HCT116 (cell line): ENCODE measurements at regions not wholly inside any gene's neighbourhood (a gene's known extent, or its start where the extent isn't known, plus 50 kb on each side); places are given as distances from the start of the nearest gene placed in this dataset.

Source experiments
- ATAC-seq: fragments of 200-7000 bp; cut with Tn5 transposase; 2 replicates; pipeline ENCODE4 v1.9.1; 2020; ENCODE audit warnings: mild to moderate bottlenecking, moderate library complexity
- BruUV-seq: library from RNA; stranded (reverse); fragments of 400-500 nt; replicated peaks from 2 replicates; lab custom pipeline; 2021; lab: Mats Ljungman, UMichigan
- CTCF ChIA-PET: fragments of 300-600 bp; sonication (Branson Sonifier 250); formaldehyde crosslinking; loops from one replicate; lab custom pipeline; 2021; ENCODE audit warnings: antibody characterized with exemption; lab: Charles Lee
- POLR2A ChIA-PET: fragments of 300-600, 350-600 bp; sonication (Branson Sonifier 250); formaldehyde crosslinking; loops from one replicate; lab custom pipeline; 2021; ENCODE audit warnings: antibody characterized with exemption; lab: Charles Lee
- RAD21 ChIA-PET, 2 experiments: fragments of 300-600 bp; sonication (Branson Sonifier 250); formaldehyde crosslinking; loops; one replicate each; lab custom pipeline; 2023; ENCODE audit warnings: low total read pairs in 2 of 2; ENCODE audit not compliant: uncharacterized antibody in 2 of 2, unreplicated experiment in 2 of 2, low non-redundant PET in 1 of 2; lab: Charles Lee
- DNase-seq: peaks from one replicate; pipeline ENCODE4 v3.0.0-alpha.2; 2010; ENCODE audit warnings: low read depth, low spot score
- H2AFZ ChIP-seq: fragments of 200-600 bp; shearing (Covaris generic), sonication (generic); 2 replicates; pipeline ENCODE4 v1.6.1; 2017; ENCODE audit warnings: low read depth, mixed run types, mixed read lengths, antibody characterized with exemption, low read length; ENCODE audit not compliant: poor library complexity, severe bottlenecking
- H3K27ac ChIP-seq: 2 replicates; pipeline ENCODE4 v1.5.1; 2012; ENCODE audit warnings: low read depth, low read length
- H3K27me3 ChIP-seq: fragments of 200-600 bp; sonication (generic); 2 replicates; pipeline ENCODE4 v1.6.1; 2016; ENCODE audit warnings: mixed run types, low read length, mixed read lengths; ENCODE audit not compliant: insufficient read depth
- H3K36me3 ChIP-seq, 2 experiments: fragments of 200-500 bp in 1 of 2; fragments of 200-600 bp in 1 of 2; sonication (Bioruptor generic) in 1 of 2; sonication (generic) in 1 of 2; 2 replicates each; pipeline versions ENCODE4 v1.5.1 to v1.6.1; 2014 to 2016; ENCODE audit warnings: low read length in 2 of 2, inconsistent platforms in 1 of 2, mixed read lengths in 1 of 2, mixed run types in 1 of 2; ENCODE audit not compliant: insufficient read depth in 2 of 2, control insufficient read depth in 1 of 2
- H3K4me1 ChIP-seq, 2 experiments: fragments of 200-600 bp in 1 of 2; sonication (generic) in 1 of 2; 2 replicates each; pipeline versions ENCODE4 v1.5.1 to v1.6.1; 2012 to 2017; ENCODE audit warnings: low read length in 2 of 2, inconsistent platforms in 1 of 2, mild to moderate bottlenecking in 1 of 2, mixed read lengths in 1 of 2, mixed run types in 1 of 2, moderate library complexity in 1 of 2; ENCODE audit not compliant: insufficient read depth in 2 of 2, control insufficient read depth in 1 of 2
- H3K4me2 ChIP-seq: fragments of 200-600 bp; sonication (generic); 2 replicates; pipeline ENCODE4 v1.6.1; 2017; ENCODE audit warnings: mixed run types, low read length, mixed read lengths
- H3K4me3 ChIP-seq, 2 experiments: fragments of 200-600 bp in 1 of 2; sonication (generic) in 1 of 2; replicated peaks in 1 of 2; 2 replicates each; pipeline ENCODE4 v1.5.1; 2011 to 2016; ENCODE audit warnings: low read length in 2 of 2, control low read depth in 1 of 2, low read depth in 1 of 2, mild to moderate bottlenecking in 1 of 2, mixed read lengths in 1 of 2, mixed run types in 1 of 2
- H3K79me2 ChIP-seq: fragments of 200-600 bp; sonication (generic); 2 replicates; pipeline ENCODE4 v1.6.1; 2017; ENCODE audit warnings: mild to moderate bottlenecking, mixed run types, low read length, moderate library complexity, mixed read lengths; ENCODE audit not compliant: insufficient read depth
- H3K9ac ChIP-seq: fragments of 200-600 bp; sonication (generic); 2 replicates; pipeline ENCODE4 v1.6.1; 2016; ENCODE audit warnings: low read length, mixed read lengths
- H3K9me2 ChIP-seq: fragments of 200-600 bp; sonication (generic), shearing (Covaris generic); 2 replicates; pipeline ENCODE4 v1.6.1; 2017; ENCODE audit warnings: mixed run types, mild to moderate bottlenecking, moderate library complexity; ENCODE audit not compliant: insufficient read depth
- H3K9me3 ChIP-seq, 2 experiments: fragments of 200-500 bp in 1 of 2; fragments of 200-600 bp in 1 of 2; sonication (Bioruptor generic) in 1 of 2; sonication (generic) in 1 of 2; 2 replicates each; pipeline ENCODE4 v1.6.1; 2014 to 2017; ENCODE audit warnings: low read length in 2 of 2, mixed read lengths in 2 of 2, inconsistent platforms in 1 of 2, low read depth in 1 of 2, mild to moderate bottlenecking in 1 of 2, mixed run types in 1 of 2, moderate library complexity in 1 of 2; ENCODE audit not compliant: control insufficient read depth in 1 of 2, insufficient read depth in 1 of 2
- H4K20me1 ChIP-seq: fragments of 200-600 bp; sonication (generic), shearing (Covaris generic); 2 replicates; pipeline ENCODE4 v1.6.1; 2017; ENCODE audit warnings: mixed run types, mild to moderate bottlenecking, moderate library complexity; ENCODE audit not compliant: insufficient read depth
- CBX3 ChIP-seq: IDR thresholded peaks from 2 replicates; pipeline ENCODE4 v1.6.1; 2012; ENCODE audit warnings: low read depth
- CEBPB ChIP-seq: IDR thresholded peaks from 2 replicates; pipeline ENCODE4 v1.6.1; 2012; ENCODE audit warnings: low read depth
- EGR1 ChIP-seq: IDR thresholded peaks from 2 replicates; pipeline ENCODE4 v1.6.1; 2012; ENCODE audit warnings: low read depth
- EZH2 ChIP-seq: fragments of 200-600 bp; sonication (generic); IDR thresholded peaks from 2 replicates; pipeline ENCODE4 v1.6.1; 2017; ENCODE audit warnings: antibody characterized with exemption, mixed run types
- FOSL1 ChIP-seq: IDR thresholded peaks from 2 replicates; pipeline ENCODE4 v1.6.1; 2012; ENCODE audit warnings: low read depth
- RAD21 ChIP-seq: IDR thresholded peaks from 2 replicates; pipeline ENCODE4 v1.6.1; 2012; ENCODE audit warnings: low read depth, mild to moderate bottlenecking
- REST ChIP-seq: IDR thresholded peaks from 2 replicates; pipeline ENCODE4 v1.6.1; 2012; ENCODE audit warnings: low read depth
- SP1 ChIP-seq: IDR thresholded peaks from 2 replicates; pipeline ENCODE4 v1.6.1; 2012; ENCODE audit warnings: low read depth
- SRF ChIP-seq: IDR thresholded peaks from 2 replicates; pipeline ENCODE4 v1.6.1; 2012; ENCODE audit warnings: low read depth
- ZFX ChIP-seq: fragments of 450-650 bp; IDR thresholded peaks from 2 replicates; pipeline ENCODE4 v1.6.1; 2017
- ZNF274 ChIP-seq: fragments of 200-500 bp; sonication (Bioruptor generic); IDR thresholded peaks from 2 replicates; pipeline ENCODE4 v1.6.1; 2014; ENCODE audit warnings: mild to moderate bottlenecking, low read depth, low read length, inconsistent platforms
- intact Hi-C: fragments of 100-400 bp; cut with micrococcal nuclease; formaldehyde crosslinking; loops from 2 replicates; pipeline ENCODE4 v1.10.0; 2022
- TF ChIP-seq, protein P1 (sequence below): IDR thresholded peaks from 2 replicates; pipeline ENCODE4 v1.6.1; 2011; ENCODE audit warnings: mild to moderate bottlenecking, low read length, moderate library complexity; ENCODE audit not compliant: insufficient replicate concordance; ENCODE audit errors: extremely low read depth
- TF ChIP-seq, protein P2 (sequence below), 3 experiments: fragments of 200-600 bp in 1 of 3; sonication (generic) in 1 of 3; IDR thresholded peaks in 2 of 3; conservative IDR thresholded peaks in 1 of 3; 2 replicates each; pipeline ENCODE4 v1.5.1; 2012 to 2017; ENCODE audit warnings: low read depth in 2 of 3, low read length in 2 of 3, antibody characterized with exemption in 1 of 3, borderline replicate concordance in 1 of 3, control low read depth in 1 of 3, mild to moderate bottlenecking in 1 of 3, mixed read lengths in 1 of 3, mixed run types in 1 of 3, moderate library complexity in 1 of 3; ENCODE audit not compliant: insufficient read depth in 1 of 3

DNA sequence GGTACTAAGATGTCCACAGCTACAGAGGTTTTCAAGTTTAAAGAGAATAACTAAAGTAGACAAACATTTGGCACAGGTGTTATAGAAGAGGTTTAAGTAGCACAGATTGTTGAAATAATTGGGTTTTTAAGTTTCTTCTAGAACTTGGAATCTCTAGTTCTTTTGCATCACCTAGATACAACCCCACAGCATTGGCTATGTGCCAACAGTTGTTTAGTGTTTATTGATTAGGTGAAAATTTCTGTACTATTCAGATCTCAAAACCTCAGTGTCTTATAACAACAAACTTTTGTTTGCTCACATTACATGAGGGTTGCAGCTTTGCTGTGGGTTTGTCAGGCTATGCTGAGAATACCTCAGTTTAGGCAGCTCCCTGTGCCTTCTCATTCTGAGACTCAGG, 162.5 kb downstream of the TBX15 start:
- DNase-seq (no peak), ATAC-seq (no peak)
- H3K9me2 ChIP-seq: no peaks in the 10 kb centered on the region
- no peak overlapping the region for H3K4me3 ChIP-seq
- H4K20me1 ChIP-seq: no peaks in the 10 kb centered on the region
- H2AFZ ChIP-seq: no peak overlapping the region
- intact Hi-C loops: no loop called here
- no peaks in the 10 kb centered on the region for H3K27me3 ChIP-seq
- no peaks in the 10 kb centered on the region for H3K79me2 ChIP-seq
- H3K4me1 ChIP-seq: no peaks in the 10 kb centered on the region
- CTCF ChIA-PET: no interaction called here
- RAD21 ChIA-PET: no interaction called here
- POLR2A ChIA-PET: no interaction called here
- H3K36me3 ChIP-seq: no peaks in the 10 kb centered on the region
- no peaks in the 10 kb centered on the region for H3K9me3 ChIP-seq
- TF ChIP-seq, protein P1, sequence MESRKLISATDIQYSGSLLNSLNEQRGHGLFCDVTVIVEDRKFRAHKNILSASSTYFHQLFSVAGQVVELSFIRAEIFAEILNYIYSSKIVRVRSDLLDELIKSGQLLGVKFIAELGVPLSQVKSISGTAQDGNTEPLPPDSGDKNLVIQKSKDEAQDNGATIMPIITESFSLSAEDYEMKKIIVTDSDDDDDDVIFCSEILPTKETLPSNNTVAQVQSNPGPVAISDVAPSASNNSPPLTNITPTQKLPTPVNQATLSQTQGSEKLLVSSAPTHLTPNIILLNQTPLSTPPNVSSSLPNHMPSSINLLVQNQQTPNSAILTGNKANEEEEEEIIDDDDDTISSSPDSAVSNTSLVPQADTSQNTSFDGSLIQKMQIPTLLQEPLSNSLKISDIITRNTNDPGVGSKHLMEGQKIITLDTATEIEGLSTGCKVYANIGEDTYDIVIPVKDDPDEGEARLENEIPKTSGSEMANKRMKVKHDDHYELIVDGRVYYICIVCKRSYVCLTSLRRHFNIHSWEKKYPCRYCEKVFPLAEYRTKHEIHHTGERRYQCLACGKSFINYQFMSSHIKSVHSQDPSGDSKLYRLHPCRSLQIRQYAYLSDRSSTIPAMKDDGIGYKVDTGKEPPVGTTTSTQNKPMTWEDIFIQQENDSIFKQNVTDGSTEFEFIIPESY: no peak
- no peak for TF ChIP-seq SP1
- no peak for TF ChIP-seq RAD21
- no peak for TF ChIP-seq EZH2
- no peak for TF ChIP-seq ZNF274
- TF ChIP-seq FOSL1: no peak
- TF ChIP-seq ZFX: no peak
- TF ChIP-seq CBX3: no peak
- no peak for TF ChIP-seq CEBPB
- no peak for TF ChIP-seq SRF
- no peak for TF ChIP-seq REST
- TF ChIP-seq, protein P2, sequence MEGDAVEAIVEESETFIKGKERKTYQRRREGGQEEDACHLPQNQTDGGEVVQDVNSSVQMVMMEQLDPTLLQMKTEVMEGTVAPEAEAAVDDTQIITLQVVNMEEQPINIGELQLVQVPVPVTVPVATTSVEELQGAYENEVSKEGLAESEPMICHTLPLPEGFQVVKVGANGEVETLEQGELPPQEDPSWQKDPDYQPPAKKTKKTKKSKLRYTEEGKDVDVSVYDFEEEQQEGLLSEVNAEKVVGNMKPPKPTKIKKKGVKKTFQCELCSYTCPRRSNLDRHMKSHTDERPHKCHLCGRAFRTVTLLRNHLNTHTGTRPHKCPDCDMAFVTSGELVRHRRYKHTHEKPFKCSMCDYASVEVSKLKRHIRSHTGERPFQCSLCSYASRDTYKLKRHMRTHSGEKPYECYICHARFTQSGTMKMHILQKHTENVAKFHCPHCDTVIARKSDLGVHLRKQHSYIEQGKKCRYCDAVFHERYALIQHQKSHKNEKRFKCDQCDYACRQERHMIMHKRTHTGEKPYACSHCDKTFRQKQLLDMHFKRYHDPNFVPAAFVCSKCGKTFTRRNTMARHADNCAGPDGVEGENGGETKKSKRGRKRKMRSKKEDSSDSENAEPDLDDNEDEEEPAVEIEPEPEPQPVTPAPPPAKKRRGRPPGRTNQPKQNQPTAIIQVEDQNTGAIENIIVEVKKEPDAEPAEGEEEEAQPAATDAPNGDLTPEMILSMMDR (IDR thresholded peaks at IDR 0.05 in 2 of 3, conservative IDR thresholded peaks at IDR 0.05 in 1 of 3; ENCODE audit: borderline replicate concordance in 1 of 3, insufficient read depth in 1 of 3, low read depth in 2 of 3, low read length in 2 of 3): no peak
- no peak for TF ChIP-seq EGR1
- TF ChIP-seq, all 23 proteins: peak for 0
- Histone ChIP-seq H3K9ac (no peak overlapping the region), H3K4me2 (no peak overlapping the region), H3K27ac (no peak overlapping the region)
- no TSS peak for BruUV-seq
